ENCODE measurements at regions not wholly inside any gene's neighbourhood (a gene's known extent, or its start where the extent isn't known, plus 50 kb on each side); places are given as distances from the start of the nearest gene placed in this dataset.

GRCh38 chrX:15915959-15916703, 61.5 kb upstream of the AP1S2 start:
- TF ChIP-seq CTCF (IDR thresholded peaks at IDR 0.05) (no peak), CHD2 (IDR thresholded peaks at IDR 0.05; ENCODE audit: low read length, partially characterized antibody) (no peak), REST (IDR thresholded peaks at IDR 0.05; ENCODE audit: low read depth, low read length) (no peak), USF2 (IDR thresholded peaks at IDR 0.05; ENCODE audit: borderline replicate concordance, low read depth, low read length) (no peak), YY1 (IDR thresholded peaks at IDR 0.05; ENCODE audit: low read depth) (no peak)
